Right lobe of liver (tissue), 4 donors: ENCODE measurements at regions not wholly inside any gene's neighbourhood (a gene's known extent, or its start where the extent isn't known, plus 50 kb on each side); places are given as distances from the start of the nearest gene placed in this dataset.

Experiments used
- POLR2A ChIP-seq: fragments of 450-650 bp; IDR thresholded peaks from one replicate; pipeline ENCODE4 v1.6.1; 2017; ENCODE audit warnings: antibody characterized with exemption, mild to moderate bottlenecking
- TF ChIP-seq, protein P1 (sequence below), 4 donors: fragments of 200-600 bp in 3 of 4; fragments of 450-650 bp in 1 of 4; IDR thresholded peaks; one replicate each; pipeline versions ENCODE4 v1.5.1 to v1.8.0; 2016 to 2022; ENCODE audit warnings: antibody characterized with exemption in 4 of 4, mild to moderate bottlenecking in 2 of 4
- donor health status: DM: no; HTN: no; CAD: no.
- donor health status: DM: no; HTN: no; CAD: no.
- donor health status: DM: no; HTN: yes; CAD: no.

- TF ChIP-seq, protein P1, sequence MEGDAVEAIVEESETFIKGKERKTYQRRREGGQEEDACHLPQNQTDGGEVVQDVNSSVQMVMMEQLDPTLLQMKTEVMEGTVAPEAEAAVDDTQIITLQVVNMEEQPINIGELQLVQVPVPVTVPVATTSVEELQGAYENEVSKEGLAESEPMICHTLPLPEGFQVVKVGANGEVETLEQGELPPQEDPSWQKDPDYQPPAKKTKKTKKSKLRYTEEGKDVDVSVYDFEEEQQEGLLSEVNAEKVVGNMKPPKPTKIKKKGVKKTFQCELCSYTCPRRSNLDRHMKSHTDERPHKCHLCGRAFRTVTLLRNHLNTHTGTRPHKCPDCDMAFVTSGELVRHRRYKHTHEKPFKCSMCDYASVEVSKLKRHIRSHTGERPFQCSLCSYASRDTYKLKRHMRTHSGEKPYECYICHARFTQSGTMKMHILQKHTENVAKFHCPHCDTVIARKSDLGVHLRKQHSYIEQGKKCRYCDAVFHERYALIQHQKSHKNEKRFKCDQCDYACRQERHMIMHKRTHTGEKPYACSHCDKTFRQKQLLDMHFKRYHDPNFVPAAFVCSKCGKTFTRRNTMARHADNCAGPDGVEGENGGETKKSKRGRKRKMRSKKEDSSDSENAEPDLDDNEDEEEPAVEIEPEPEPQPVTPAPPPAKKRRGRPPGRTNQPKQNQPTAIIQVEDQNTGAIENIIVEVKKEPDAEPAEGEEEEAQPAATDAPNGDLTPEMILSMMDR (IDR thresholded peaks at IDR 0.05): no peak
- TF ChIP-seq POLR2A: no peak
These were observed 312.9 kb upstream of the RPS23 start for GRCh38 chr5:82591021-82591515.
